ENCODE measurements at regions not wholly inside any gene's neighbourhood (a gene's known extent, or its start where the extent isn't known, plus 50 kb on each side); places are given as distances from the start of the nearest gene placed in this dataset.

DNA sequence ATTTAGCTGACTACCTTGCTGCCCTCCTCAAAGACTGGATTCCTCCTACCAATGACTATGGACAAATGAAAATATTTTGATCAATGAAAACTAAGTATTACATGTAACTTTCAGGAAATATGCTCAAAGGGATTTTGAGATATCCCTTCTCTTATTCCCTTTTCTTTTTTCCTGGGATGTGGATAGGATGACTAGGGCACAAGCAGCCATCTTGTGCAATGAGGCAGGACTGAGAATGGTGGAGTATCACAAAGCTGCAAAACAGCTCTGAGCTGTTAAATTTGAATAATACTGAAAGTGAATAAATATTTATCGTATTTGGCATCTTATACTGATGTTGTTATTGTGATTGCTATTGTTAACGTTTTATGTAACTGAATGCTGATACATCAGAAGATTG, 333.1 kb upstream of the NUDT12 start:
- no CpG with 5 or more reads among the region's 2 CpGs for WGBS (ENCODE audit: extremely low coverage, insufficient coverage, low lambda C conversion rate)
- Histone ChIP-seq H3K79me1 (ENCODE audit: low read length) (no peaks in the 10 kb centered on the region), H2BK5ac (ENCODE audit: low read length) (no peak overlapping the region), H2AK5ac (ENCODE audit: low read length) (no peak overlapping the region), H3K56ac (ENCODE audit: low read length) (no peak overlapping the region), H4K5ac (ENCODE audit: low read length) (no peak overlapping the region), H2BK120ac (ENCODE audit: low read depth, low read length) (no peak overlapping the region), H3K4me1 (ENCODE audit: control insufficient read depth, low read depth, low read length) (peaks cover 3% of the 10 kb centered on the region), H3K4me3 (ENCODE audit: low read length) (no peak overlapping the region), H3K23ac (ENCODE audit: low read length) (no peak overlapping the region), H3K27ac (ENCODE audit: low read depth, low read length) (no peak overlapping the region), H2BK15ac (replicated peaks; ENCODE audit: low read depth) (no peak overlapping the region), H3K27me3 (ENCODE audit: insufficient read depth, low read length, poor library complexity) (no peaks in the 10 kb centered on the region), H3K4ac (ENCODE audit: low read depth, low read length) (no peak overlapping the region), H3K79me2 (ENCODE audit: control insufficient read depth, insufficient read depth, low read length) (no peaks in the 10 kb centered on the region), H4K8ac (ENCODE audit: low read depth, low read length) (no peak overlapping the region), H3K36me3 (ENCODE audit: control insufficient read depth, insufficient read depth, low read length) (no peaks in the 10 kb centered on the region), H3K4me2 (ENCODE audit: low read length) (no peak overlapping the region), H3K9ac (ENCODE audit: low read length) (no peak overlapping the region), H3K18ac (ENCODE audit: low read length) (no peak overlapping the region)
- no peak for DNase-seq

DNA sequence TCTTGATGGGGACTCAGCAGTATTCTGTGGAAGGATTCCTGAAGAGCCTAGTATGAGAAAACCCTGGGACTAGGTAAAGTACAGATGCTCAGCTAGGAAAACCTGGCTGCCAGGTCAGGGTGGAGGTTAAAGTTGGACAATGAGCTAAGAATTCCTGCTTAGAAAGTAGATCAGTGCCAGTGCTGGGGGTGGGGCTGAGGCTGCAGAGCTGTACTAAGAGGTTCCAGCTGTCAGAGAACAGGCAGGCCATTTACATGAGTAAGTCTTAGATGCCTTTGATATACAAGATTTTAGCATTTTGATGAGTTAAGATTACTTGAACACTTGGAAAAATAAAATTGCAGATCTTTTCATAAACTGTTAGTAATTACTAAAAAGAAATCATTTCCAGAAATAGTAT, 332.3 kb upstream of the NUDT12 start:
- peak overlapping the region; percentile 36 for H2BK15ac ChIP-seq (replicated peaks; ENCODE audit: low read depth)

DNA sequence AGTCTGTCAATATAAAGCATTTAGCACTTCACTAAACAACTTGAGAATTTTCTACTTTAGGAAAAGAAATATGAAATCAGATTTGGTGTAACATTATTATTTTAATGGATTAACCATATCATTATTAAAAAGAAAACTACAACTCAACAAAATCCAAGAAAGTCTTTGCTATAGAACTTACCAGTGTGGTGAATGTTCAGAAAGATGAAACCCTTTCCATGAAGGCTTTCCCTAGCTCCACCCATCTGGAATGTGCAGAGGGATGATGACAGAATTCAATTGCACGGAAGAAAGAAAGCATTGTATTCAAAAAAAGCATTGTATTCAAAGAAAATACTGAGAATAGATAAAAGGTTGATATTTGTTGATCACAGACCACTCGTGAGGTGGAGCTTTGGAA, 328.6 kb upstream of the NUDT12 start:
- Histone ChIP-seq H4K8ac (ENCODE audit: low read depth, low read length) (no peak overlapping the region), H4K5ac (ENCODE audit: low read length) (no peak overlapping the region), H2AK5ac (ENCODE audit: low read length) (no peak overlapping the region), H3K36me3 (ENCODE audit: control insufficient read depth, insufficient read depth, low read length) (no peaks in the 10 kb centered on the region), H3K4me2 (ENCODE audit: low read length) (no peak overlapping the region), H2BK15ac (replicated peaks; ENCODE audit: low read depth) (no peak overlapping the region), H2BK5ac (ENCODE audit: low read length) (no peak overlapping the region), H3K9ac (ENCODE audit: low read length) (no peak overlapping the region), H3K56ac (ENCODE audit: low read length) (no peak overlapping the region), H3K18ac (ENCODE audit: low read length) (no peak overlapping the region), H3K4ac (ENCODE audit: low read depth, low read length) (no peak overlapping the region), H3K27me3 (ENCODE audit: insufficient read depth, low read length, poor library complexity) (no peaks in the 10 kb centered on the region), H3K79me1 (ENCODE audit: low read length) (no peaks in the 10 kb centered on the region), H3K23ac (ENCODE audit: low read length) (no peak overlapping the region), H3K79me2 (ENCODE audit: control insufficient read depth, insufficient read depth, low read length) (no peaks in the 10 kb centered on the region), H2BK120ac (ENCODE audit: low read depth, low read length) (no peak overlapping the region), H3K4me1 (ENCODE audit: control insufficient read depth, low read depth, low read length) (peaks cover 3% of the 10 kb centered on the region), H3K4me3 (ENCODE audit: low read length) (no peak overlapping the region), H3K27ac (ENCODE audit: low read depth, low read length) (no peak overlapping the region)
- no CpG with 5 or more reads among the region's 2 CpGs for WGBS (ENCODE audit: extremely low coverage, insufficient coverage, low lambda C conversion rate)
- peak; percentile 51 for DNase-seq

More for the DNA sequence above, 332.3 kb upstream of the NUDT12 start:
- no peaks in the 10 kb centered on the region for H3K27me3 ChIP-seq (ENCODE audit: insufficient read depth, low read length, poor library complexity)
- H3K4me1 ChIP-seq (ENCODE audit: control insufficient read depth, low read depth, low read length), result peaks cover 3% of the 10 kb centered on the region
- H3K23ac ChIP-seq (ENCODE audit: low read length), result no peak overlapping the region
- no peak overlapping the region for H3K4me2 ChIP-seq (ENCODE audit: low read length)
- no peak overlapping the region for H3K4me3 ChIP-seq (ENCODE audit: low read length)
- no peaks in the 10 kb centered on the region for H3K79me2 ChIP-seq (ENCODE audit: control insufficient read depth, insufficient read depth, low read length)
- no peak overlapping the region for H2BK120ac ChIP-seq (ENCODE audit: low read depth, low read length)
- no peak overlapping the region for H3K4ac ChIP-seq (ENCODE audit: low read depth, low read length)
- no peaks in the 10 kb centered on the region for H3K79me1 ChIP-seq (ENCODE audit: low read length)
- H3K27ac ChIP-seq (ENCODE audit: low read depth, low read length), result no peak overlapping the region
- no peak overlapping the region for H4K8ac ChIP-seq (ENCODE audit: low read depth, low read length)
- H3K56ac ChIP-seq (ENCODE audit: low read length), result no peak overlapping the region
- no peak overlapping the region for H2AK5ac ChIP-seq (ENCODE audit: low read length)
- H4K5ac ChIP-seq (ENCODE audit: low read length), result no peak overlapping the region
- H2BK5ac ChIP-seq (ENCODE audit: low read length), result no peak overlapping the region
- no peak overlapping the region for H3K18ac ChIP-seq (ENCODE audit: low read length)
- H3K9ac ChIP-seq (ENCODE audit: low read length), result no peak overlapping the region
- H3K36me3 ChIP-seq (ENCODE audit: control insufficient read depth, insufficient read depth, low read length), result no peaks in the 10 kb centered on the region
- DNase-seq, result peak; percentile 42

DNA sequence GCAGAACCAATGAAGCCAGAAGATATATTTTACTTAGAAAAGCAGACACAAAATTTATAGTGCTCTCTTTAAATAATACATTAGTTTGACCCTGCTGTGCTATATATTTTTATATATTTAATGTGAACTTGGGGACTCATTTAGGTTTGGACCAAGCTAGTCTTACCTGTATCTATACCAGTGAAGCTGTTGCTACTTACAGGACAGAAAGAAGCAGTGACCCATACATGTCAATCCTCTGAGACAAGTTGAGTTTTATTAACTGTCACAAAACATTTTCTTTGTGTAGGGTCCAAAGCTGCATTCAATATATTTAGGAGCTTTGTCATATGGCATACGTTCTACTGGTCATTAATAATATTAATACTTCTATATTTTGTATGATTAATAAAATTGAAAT, 327.7 kb upstream of the NUDT12 start:
- Histone ChIP-seq H3K23ac (ENCODE audit: low read length) (no peak overlapping the region), H4K8ac (ENCODE audit: low read depth, low read length) (no peak overlapping the region), H2AK5ac (ENCODE audit: low read length) (no peak overlapping the region), H2BK5ac (ENCODE audit: low read length) (no peak overlapping the region), H3K27ac (ENCODE audit: low read depth, low read length) (no peak overlapping the region), H3K9ac (ENCODE audit: low read length) (no peak overlapping the region), H3K56ac (ENCODE audit: low read length) (no peak overlapping the region), H3K27me3 (ENCODE audit: insufficient read depth, low read length, poor library complexity) (no peaks in the 10 kb centered on the region), H3K79me2 (ENCODE audit: control insufficient read depth, insufficient read depth, low read length) (no peaks in the 10 kb centered on the region), H3K4me3 (ENCODE audit: low read length) (no peak overlapping the region), H3K4me1 (ENCODE audit: control insufficient read depth, low read depth, low read length) (peaks cover 3% of the 10 kb centered on the region), H3K18ac (ENCODE audit: low read length) (no peak overlapping the region), H4K5ac (ENCODE audit: low read length) (no peak overlapping the region), H3K4me2 (ENCODE audit: low read length) (no peak overlapping the region), H3K4ac (ENCODE audit: low read depth, low read length) (no peak overlapping the region), H3K79me1 (ENCODE audit: low read length) (no peaks in the 10 kb centered on the region), H2BK120ac (ENCODE audit: low read depth, low read length) (no peak overlapping the region), H2BK15ac (replicated peaks; ENCODE audit: low read depth) (no peak overlapping the region), H3K36me3 (ENCODE audit: control insufficient read depth, insufficient read depth, low read length) (no peaks in the 10 kb centered on the region)
- no peak for DNase-seq
- no CpG with 5 or more reads among the region's 1 CpG for WGBS (ENCODE audit: extremely low coverage, insufficient coverage, low lambda C conversion rate)

DNA sequence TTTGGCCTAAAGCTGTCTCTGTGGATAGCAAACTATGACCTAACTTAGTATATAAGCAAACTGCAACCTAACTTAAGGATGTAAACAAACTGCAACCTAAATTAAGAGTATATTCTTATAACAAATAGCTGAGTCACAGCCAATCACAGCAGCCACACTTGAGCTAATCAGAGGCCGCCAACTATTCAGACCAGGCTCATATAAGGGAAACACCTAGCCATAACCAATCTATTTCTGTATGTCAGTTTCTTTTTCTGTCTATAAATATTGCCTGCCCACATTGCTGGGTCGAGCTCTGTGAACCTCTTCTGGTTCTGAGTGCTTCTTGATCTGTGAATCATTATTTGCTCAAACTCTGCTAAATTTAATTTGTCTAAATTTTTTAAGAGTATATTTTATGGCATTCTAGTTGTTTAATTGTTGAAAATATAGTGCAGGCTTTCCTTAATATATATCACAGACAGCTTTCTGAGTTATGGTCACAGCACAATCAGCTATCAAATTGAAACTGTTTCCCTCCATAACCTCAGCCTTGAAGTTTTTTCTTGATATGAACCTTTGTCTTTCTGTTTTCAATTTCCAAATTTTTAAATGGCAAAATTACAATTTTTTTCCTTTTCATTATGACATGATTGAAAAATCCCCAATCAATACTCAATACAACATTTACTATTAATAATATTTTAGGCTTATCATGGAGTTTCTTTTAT, 327.1 kb upstream of the NUDT12 start:
- Histone ChIP-seq H3K27me3 (ENCODE audit: insufficient read depth, low read length, poor library complexity) (no peaks in the 10 kb centered on the region), H2BK15ac (replicated peaks; ENCODE audit: low read depth) (no peak overlapping the region), H3K79me1 (ENCODE audit: low read length) (no peaks in the 10 kb centered on the region), H2BK5ac (ENCODE audit: low read length) (no peak overlapping the region), H3K4me2 (ENCODE audit: low read length) (no peak overlapping the region), H2AK5ac (ENCODE audit: low read length) (no peak overlapping the region), H3K4me3 (ENCODE audit: low read length) (no peak overlapping the region), H4K8ac (ENCODE audit: low read depth, low read length) (no peak overlapping the region), H3K4ac (ENCODE audit: low read depth, low read length) (no peak overlapping the region), H3K27ac (ENCODE audit: low read depth, low read length) (no peak overlapping the region), H3K23ac (ENCODE audit: low read length) (no peak overlapping the region), H3K9ac (ENCODE audit: low read length) (no peak overlapping the region), H3K36me3 (ENCODE audit: control insufficient read depth, insufficient read depth, low read length) (no peaks in the 10 kb centered on the region), H3K56ac (ENCODE audit: low read length) (no peak overlapping the region), H2BK120ac (ENCODE audit: low read depth, low read length) (no peak overlapping the region), H3K18ac (ENCODE audit: low read length) (peak overlapping the region; percentile 84), H3K79me2 (ENCODE audit: control insufficient read depth, insufficient read depth, low read length) (no peaks in the 10 kb centered on the region), H3K4me1 (ENCODE audit: control insufficient read depth, low read depth, low read length) (peaks cover 1% of the 10 kb centered on the region), H4K5ac (ENCODE audit: low read length) (no peak overlapping the region)
- DNase-seq, result no peak
- WGBS (ENCODE audit: extremely low coverage, insufficient coverage, low lambda C conversion rate), result no CpG with 5 or more reads among the region's 2 CpGs

DNA sequence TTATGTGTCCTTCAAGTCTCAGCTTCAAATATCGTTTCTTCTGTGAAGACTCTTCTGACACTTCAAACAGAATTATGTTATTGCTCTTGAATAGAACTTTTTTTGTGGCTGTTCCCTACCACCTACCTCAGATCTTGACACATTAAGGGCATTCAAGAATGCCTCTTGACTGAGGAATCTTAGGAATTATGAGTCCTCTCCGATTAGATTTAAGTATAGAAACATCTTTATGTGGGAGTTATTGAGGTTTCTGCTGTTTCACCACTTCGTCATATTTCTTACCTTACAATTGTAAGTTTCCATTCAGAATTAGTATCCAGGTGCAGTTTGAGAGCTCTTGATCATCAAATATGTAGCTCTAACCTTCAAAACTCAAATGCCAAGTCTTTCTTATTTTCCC, 324.2 kb upstream of the NUDT12 start:
- H3K4me1 ChIP-seq (ENCODE audit: control insufficient read depth, low read depth, low read length), result no peaks in the 10 kb centered on the region
- H3K4me3 ChIP-seq (ENCODE audit: low read length), result no peak overlapping the region
- WGBS (ENCODE audit: extremely low coverage, insufficient coverage, low lambda C conversion rate), result no CpG with 5 or more reads among the region's 3 CpGs
- no peak overlapping the region for H3K23ac ChIP-seq (ENCODE audit: low read length)
- H3K27me3 ChIP-seq (ENCODE audit: insufficient read depth, low read length, poor library complexity), result no peaks in the 10 kb centered on the region
- no peak overlapping the region for H3K4me2 ChIP-seq (ENCODE audit: low read length)
- no peak overlapping the region for H2BK5ac ChIP-seq (ENCODE audit: low read length)
- no peak overlapping the region for H4K8ac ChIP-seq (ENCODE audit: low read depth, low read length)
- no peak overlapping the region for H4K5ac ChIP-seq (ENCODE audit: low read length)
- H2BK120ac ChIP-seq (ENCODE audit: low read depth, low read length), result no peak overlapping the region
- no peaks in the 10 kb centered on the region for H3K79me2 ChIP-seq (ENCODE audit: control insufficient read depth, insufficient read depth, low read length)
- no peak overlapping the region for H3K9ac ChIP-seq (ENCODE audit: low read length)
- no peak overlapping the region for H2AK5ac ChIP-seq (ENCODE audit: low read length)
- no peak overlapping the region for H3K18ac ChIP-seq (ENCODE audit: low read length)
- H3K79me1 ChIP-seq (ENCODE audit: low read length), result no peaks in the 10 kb centered on the region
- no peak overlapping the region for H3K27ac ChIP-seq (ENCODE audit: low read depth, low read length)
- no peak for DNase-seq
- no peak overlapping the region for H3K56ac ChIP-seq (ENCODE audit: low read length)
- H3K4ac ChIP-seq (ENCODE audit: low read depth, low read length), result no peak overlapping the region
- no peak overlapping the region for H2BK15ac ChIP-seq (replicated peaks; ENCODE audit: low read depth)
- no peaks in the 10 kb centered on the region for H3K36me3 ChIP-seq (ENCODE audit: control insufficient read depth, insufficient read depth, low read length)
